Spleen (tissue), 11 donors: ENCODE measurements at regions not wholly inside any gene's neighbourhood (a gene's known extent, or its start where the extent isn't known, plus 50 kb on each side); places are given as distances from the start of the nearest gene placed in this dataset.

Source experiments
- DNase-seq: peaks from one replicate; pipeline ENCODE4 v3.0.0-alpha.2; 2020
- H3K27ac ChIP-seq, 8 donors: fragments of 200-600 bp; sonication (generic) in 7 of 8; 1 replicate in 4 of 8; 2 replicates in 4 of 8; pipeline versions ENCODE4 v1.5.0 to v1.8.0; 2016 to 2021; ENCODE audit warnings: inconsistent platforms in 4 of 8, mild to moderate bottlenecking in 4 of 8, moderate library complexity in 1 of 8
- H3K27me3 ChIP-seq, 7 donors: fragments of 200-600 bp; sonication (generic) in 6 of 7; replicated peaks in 1 of 7; 1 replicate in 4 of 7; 2 replicates in 3 of 7; pipeline versions ENCODE4 v1.5.0 to v1.8.0; 2016 to 2021; ENCODE audit warnings: inconsistent platforms in 3 of 7, mild to moderate bottlenecking in 1 of 7
- H3K36me3 ChIP-seq, 6 donors: fragments of 200-600 bp; sonication (generic) in 5 of 6; 1 replicate in 4 of 6; 2 replicates in 2 of 6; pipeline versions ENCODE4 v1.5.0 to v1.8.0; 2016 to 2021; ENCODE audit warnings: inconsistent platforms in 2 of 6
- H3K4me1 ChIP-seq, 6 donors: fragments of 200-600 bp; sonication (generic) in 5 of 6; 1 replicate in 3 of 6; 2 replicates in 3 of 6; pipeline versions ENCODE4 v1.5.0 to v1.8.0; 2016 to 2021; ENCODE audit warnings: inconsistent platforms in 3 of 6
- H3K4me3 ChIP-seq, 8 donors: fragments of 200-600 bp; sonication (generic) in 7 of 8; 1 replicate in 4 of 8; 2 replicates in 4 of 8; pipeline versions ENCODE4 v1.5.0 to v1.8.0; 2016 to 2021; ENCODE audit warnings: inconsistent platforms in 4 of 8, mild to moderate bottlenecking in 4 of 8, moderate library complexity in 2 of 8
- H3K9me3 ChIP-seq, 8 donors: fragments of 200-600 bp; sonication (generic) in 7 of 8; 1 replicate in 4 of 8; 2 replicates in 4 of 8; pipeline versions ENCODE4 v1.5.0 to v1.8.0; 2016 to 2021; ENCODE audit warnings: inconsistent platforms in 4 of 8
- POLR2A ChIP-seq, 3 donors: fragments of 450-650 bp; IDR thresholded peaks; one replicate each; pipeline ENCODE4 v1.5.1; 2017; ENCODE audit warnings: antibody characterized with exemption in 3 of 3, mild to moderate bottlenecking in 1 of 3
- POLR2AphosphoS5 ChIP-seq, 3 donors: sonication (generic); formaldehyde crosslinking; IDR thresholded peaks; one replicate each; pipeline ENCODE4 v1.5.1; 2017; ENCODE audit warnings: antibody characterized with exemption in 3 of 3
- WGBS, 5 donors: extraction: QIAGEN DNeasy Blood & Tissue Kit in 3 of 5; methylation state at CpG; one replicate each; pipeline versions ENCODE4 v1.1.5 to v1.1.7; 2013 to 2018; 5-methylcytosine and 5-hydroxymethylcytosine counted together
- intact Hi-C: fragments of 100-400 bp; cut with DNase I; formaldehyde crosslinking; loops from one replicate; pipeline ENCODE4 v1.15.0; 2023; ENCODE audit warnings: low total_unique reads
- TF ChIP-seq, protein P1 (sequence below), 11 experiments: fragments of 200-600 bp in 7 of 11; fragments of 450-650 bp in 4 of 11; sonication (generic) in 4 of 11; IDR thresholded peaks in 8 of 11; conservative IDR thresholded peaks in 3 of 11; 1 replicate in 7 of 11; 2 replicates in 4 of 11; pipeline versions ENCODE4 v1.4.0 to v1.8.0; 2016 to 2021; ENCODE audit warnings: antibody characterized with exemption in 11 of 11, inconsistent platforms in 4 of 11, mild to moderate bottlenecking in 1 of 11
- donor health status: healthy with polysubstance abuse.
- donor health status: DM: no; HTN: no; CAD: no; lungs with moderate emphysema.
- donor health status: DM: no; HTN: no; CAD: no.
- donor health status: Bipolar disorder and iron deficiency.
- donor health status: healthy.
- donor health status: DM: no; HTN: no; CAD: no.
- donor health status: DM: yes; HTN: yes; CAD: no.

DNA sequence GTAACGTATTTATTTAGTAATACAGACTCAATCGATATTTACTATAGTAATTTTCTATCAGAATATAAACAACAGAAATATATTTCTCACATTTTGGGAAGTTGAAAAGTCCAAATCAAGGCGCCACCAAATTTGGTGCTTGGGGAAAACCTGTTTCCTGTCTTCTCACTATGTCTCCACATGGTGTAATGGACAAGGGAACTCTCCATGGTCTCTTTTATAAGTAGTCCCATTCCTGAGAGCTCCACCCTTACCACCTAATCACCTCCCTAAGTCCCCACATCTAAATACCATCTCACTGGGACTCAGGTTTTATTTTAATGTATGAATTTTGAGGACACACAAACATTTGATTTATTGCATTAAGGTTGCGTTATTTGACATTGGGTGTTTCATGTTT is 848.0 kb downstream of the LTN1 start:
- no peaks in the 10 kb centered on the region for H3K27me3 ChIP-seq
- no peaks in the 10 kb centered on the region for H3K36me3 ChIP-seq
- H3K4me3 ChIP-seq: no peak overlapping the region
- intact Hi-C loops: no loop called here
- TF ChIP-seq POLR2A (IDR thresholded peaks at IDR 0.05): no peak
- TF ChIP-seq, protein P1, sequence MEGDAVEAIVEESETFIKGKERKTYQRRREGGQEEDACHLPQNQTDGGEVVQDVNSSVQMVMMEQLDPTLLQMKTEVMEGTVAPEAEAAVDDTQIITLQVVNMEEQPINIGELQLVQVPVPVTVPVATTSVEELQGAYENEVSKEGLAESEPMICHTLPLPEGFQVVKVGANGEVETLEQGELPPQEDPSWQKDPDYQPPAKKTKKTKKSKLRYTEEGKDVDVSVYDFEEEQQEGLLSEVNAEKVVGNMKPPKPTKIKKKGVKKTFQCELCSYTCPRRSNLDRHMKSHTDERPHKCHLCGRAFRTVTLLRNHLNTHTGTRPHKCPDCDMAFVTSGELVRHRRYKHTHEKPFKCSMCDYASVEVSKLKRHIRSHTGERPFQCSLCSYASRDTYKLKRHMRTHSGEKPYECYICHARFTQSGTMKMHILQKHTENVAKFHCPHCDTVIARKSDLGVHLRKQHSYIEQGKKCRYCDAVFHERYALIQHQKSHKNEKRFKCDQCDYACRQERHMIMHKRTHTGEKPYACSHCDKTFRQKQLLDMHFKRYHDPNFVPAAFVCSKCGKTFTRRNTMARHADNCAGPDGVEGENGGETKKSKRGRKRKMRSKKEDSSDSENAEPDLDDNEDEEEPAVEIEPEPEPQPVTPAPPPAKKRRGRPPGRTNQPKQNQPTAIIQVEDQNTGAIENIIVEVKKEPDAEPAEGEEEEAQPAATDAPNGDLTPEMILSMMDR (IDR thresholded peaks at IDR 0.05 in 8 of 11, conservative IDR thresholded peaks at IDR 0.05 in 3 of 11): no peak
- TF ChIP-seq POLR2AphosphoS5 (IDR thresholded peaks at IDR 0.05): no peak
- H3K9me3 ChIP-seq: peaks cover 0 to 3% (median 0%) of the 10 kb centered on the region in 8 donors
- 89 to 93% (median 90%) methylated on average over 4 of the region's 4 CpGs for WGBS, 5 donors
- no peak for DNase-seq
- no peaks in the 10 kb centered on the region for H3K4me1 ChIP-seq
- no peak overlapping the region for H3K27ac ChIP-seq

DNA sequence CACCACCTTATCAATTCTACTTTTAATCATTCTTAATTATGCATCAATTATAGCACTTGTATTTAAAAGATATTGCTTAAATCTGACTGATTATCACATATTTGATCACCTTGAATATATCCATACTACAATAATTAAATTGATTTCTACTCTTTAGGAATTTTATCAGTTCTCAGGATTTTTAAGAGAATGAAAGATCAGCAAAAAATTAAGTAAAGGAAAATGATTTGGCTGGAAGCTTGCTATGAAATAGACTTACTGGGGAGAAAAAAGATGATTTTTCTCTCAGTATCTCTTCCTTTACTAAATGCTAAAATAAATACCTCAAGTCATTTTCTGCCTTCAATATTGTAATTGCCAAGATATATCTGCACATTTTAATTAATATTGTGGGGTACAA is 848.6 kb downstream of the LTN1 start:
- no peak overlapping the region for H3K27ac ChIP-seq
- H3K4me1 ChIP-seq: no peaks in the 10 kb centered on the region
- no peaks in the 10 kb centered on the region for H3K36me3 ChIP-seq
- no peak overlapping the region for H3K4me3 ChIP-seq
- no peaks in the 10 kb centered on the region for H3K27me3 ChIP-seq
- intact Hi-C loops: no loop called here
- DNase-seq: no peak
- H3K9me3 ChIP-seq: peaks cover 0 to 8% (median 0%) of the 10 kb centered on the region in 8 donors
- TF ChIP-seq, protein P1 (IDR thresholded peaks at IDR 0.05 in 8 of 11, conservative IDR thresholded peaks at IDR 0.05 in 3 of 11): no peak
- TF ChIP-seq POLR2AphosphoS5 (IDR thresholded peaks at IDR 0.05) (no peak), POLR2A (IDR thresholded peaks at IDR 0.05) (no peak)

DNA sequence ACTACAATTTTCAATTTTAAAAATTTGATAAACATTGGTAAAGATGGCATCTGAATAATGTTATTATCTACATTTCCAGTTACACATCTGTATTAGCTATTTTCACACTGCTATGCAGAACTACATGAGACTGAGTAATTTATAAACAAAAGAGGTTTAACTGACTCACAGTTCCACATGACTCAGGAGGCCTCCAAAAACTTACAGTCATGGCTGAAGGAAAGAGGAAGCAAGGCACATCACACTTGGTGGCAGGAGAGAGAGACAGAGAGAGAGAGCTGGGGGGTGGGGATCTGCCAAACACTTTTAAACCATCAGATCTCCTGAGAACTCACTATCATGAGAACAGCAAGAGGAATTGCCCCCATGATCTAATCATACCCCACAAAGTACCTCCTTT is 850.0 kb downstream of the LTN1 start:
- DNase-seq: no peak
- Histone ChIP-seq H3K27me3 (no peaks in the 10 kb centered on the region), H3K27ac (no peak overlapping the region), H3K9me3 (peaks cover 0 to 9% (median 3%) of the 10 kb centered on the region in 8 donors), H3K4me1 (no peaks in the 10 kb centered on the region), H3K4me3 (no peak overlapping the region), H3K36me3 (no peaks in the 10 kb centered on the region)
- TF ChIP-seq POLR2A (IDR thresholded peaks at IDR 0.05) (no peak), POLR2AphosphoS5 (IDR thresholded peaks at IDR 0.05) (no peak)
- TF ChIP-seq, protein P1 (IDR thresholded peaks at IDR 0.05 in 8 of 11, conservative IDR thresholded peaks at IDR 0.05 in 3 of 11): no peak
- intact Hi-C loops: no loop called here

DNA sequence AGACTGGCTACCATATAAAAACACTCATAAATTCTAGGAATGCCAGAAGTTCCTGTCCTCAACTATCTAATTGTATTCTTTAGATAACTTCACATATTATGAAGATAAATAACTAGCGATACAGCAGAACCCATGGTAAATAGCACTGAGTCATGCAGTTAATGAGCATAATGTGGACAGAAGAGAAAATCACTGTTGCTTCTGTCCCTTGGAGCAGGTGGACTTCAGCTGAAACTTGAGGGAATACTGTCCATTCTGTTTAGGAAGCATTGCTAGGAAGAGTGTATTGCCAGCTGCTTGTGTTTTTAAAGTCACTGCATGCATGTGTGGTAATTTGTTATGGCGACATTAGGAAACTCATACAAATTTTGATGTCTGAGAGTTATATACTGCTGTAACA is 854.4 kb downstream of the LTN1 start:
- intact Hi-C loops: no loop called here
- Histone ChIP-seq H3K9me3 (peaks cover 0 to 9% (median 3%) of the 10 kb centered on the region in 8 donors), H3K27ac (no peak overlapping the region), H3K4me1 (no peaks in the 10 kb centered on the region), H3K36me3 (no peaks in the 10 kb centered on the region), H3K4me3 (no peak overlapping the region), H3K27me3 (no peaks in the 10 kb centered on the region)
- WGBS, 5 donors: 87 to 99% (median 94%) methylated on average over 2 of the region's 2 CpGs
- TF ChIP-seq, protein P1 (IDR thresholded peaks at IDR 0.05 in 8 of 11, conservative IDR thresholded peaks at IDR 0.05 in 3 of 11): no peak
- no peak for TF ChIP-seq POLR2AphosphoS5 (IDR thresholded peaks at IDR 0.05)
- DNase-seq: no peak
